GM21447 (cell line): ENCODE measurements at regions not wholly inside any gene's neighbourhood (a gene's known extent, or its start where the extent isn't known, plus 50 kb on each side); places are given as distances from the start of the nearest gene placed in this dataset.
"Not testable (repeated sequence)": the region's sequence is repeated elsewhere in the genome, so short reads cannot be mapped to it uniquely, and the experiment has no call there.

ENCODE experiments used
- ATAC-seq: cut with Tn5 transposase; IDR thresholded peaks from one replicate; pipeline ENCODE4 v1.9.1; 2021; ENCODE audit not compliant: unreplicated experiment

- ATAC-seq = no peak
These were observed 99.1 kb upstream of the PIK3R1 start for GRCh38 chr5:68116408-68116807.

GRCh38 chr5:68115584-68115983 lies 100.0 kb upstream of the PIK3R1 start:
- ATAC-seq = no peak

- no peak for ATAC-seq
These were observed 101.0 kb upstream of the PIK3R1 start for GRCh38 chr5:68114378-68115040.

- ATAC-seq = no peak
These were observed 102.9 kb upstream of the PIK3R1 start for GRCh38 chr5:68112658-68113057.

GRCh38 chr5:68110894-68111293 lies 104.7 kb upstream of the PIK3R1 start:
- no peak for ATAC-seq

DNA sequence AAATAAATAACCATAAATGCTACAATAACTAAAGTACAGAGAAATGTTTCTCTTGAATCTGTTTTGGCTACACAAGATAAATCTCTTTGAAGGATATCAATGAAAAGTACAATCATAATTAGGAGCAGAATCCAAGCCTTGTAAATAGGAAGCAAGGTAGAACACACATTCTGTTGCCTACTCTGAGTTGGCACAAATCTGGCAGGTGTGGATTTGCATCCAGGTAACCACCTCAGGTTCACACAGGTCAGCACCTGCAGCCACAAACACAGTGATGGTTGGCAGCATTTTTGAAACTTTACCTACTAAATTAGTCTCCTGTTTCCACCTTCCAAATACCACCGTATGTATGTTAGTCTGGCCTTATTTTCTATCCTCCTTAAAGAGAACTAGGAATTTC lies 105.3 kb upstream of the PIK3R1 start:
- ATAC-seq = no peak

GRCh38 chr5:68104217-68104616 lies 111.3 kb upstream of the PIK3R1 start:
- not testable (repeated sequence) for ATAC-seq

- not testable (repeated sequence) for ATAC-seq
These were observed 112.3 kb upstream of the PIK3R1 start for GRCh38 chr5:68103297-68103696.

DNA sequence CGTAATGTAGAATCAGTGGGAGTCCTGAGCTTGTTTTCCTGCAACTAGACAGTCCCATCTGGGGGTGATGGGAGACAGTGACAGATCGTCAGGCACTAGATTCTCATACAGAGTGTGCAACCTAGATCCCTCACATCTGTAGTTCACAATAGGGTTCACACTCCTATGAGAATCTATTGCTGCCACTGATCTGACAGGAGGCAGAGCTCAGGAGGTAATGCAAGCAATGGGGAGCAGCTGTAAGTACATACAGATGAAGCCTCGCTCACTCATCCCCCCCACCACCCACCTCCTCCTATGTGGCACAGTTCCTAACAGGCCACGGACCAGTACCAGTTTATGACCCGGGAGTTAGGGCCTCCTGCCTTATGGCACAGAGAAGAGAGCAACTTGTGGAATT lies 116.2 kb upstream of the PIK3R1 start:
- ATAC-seq = no peak

DNA sequence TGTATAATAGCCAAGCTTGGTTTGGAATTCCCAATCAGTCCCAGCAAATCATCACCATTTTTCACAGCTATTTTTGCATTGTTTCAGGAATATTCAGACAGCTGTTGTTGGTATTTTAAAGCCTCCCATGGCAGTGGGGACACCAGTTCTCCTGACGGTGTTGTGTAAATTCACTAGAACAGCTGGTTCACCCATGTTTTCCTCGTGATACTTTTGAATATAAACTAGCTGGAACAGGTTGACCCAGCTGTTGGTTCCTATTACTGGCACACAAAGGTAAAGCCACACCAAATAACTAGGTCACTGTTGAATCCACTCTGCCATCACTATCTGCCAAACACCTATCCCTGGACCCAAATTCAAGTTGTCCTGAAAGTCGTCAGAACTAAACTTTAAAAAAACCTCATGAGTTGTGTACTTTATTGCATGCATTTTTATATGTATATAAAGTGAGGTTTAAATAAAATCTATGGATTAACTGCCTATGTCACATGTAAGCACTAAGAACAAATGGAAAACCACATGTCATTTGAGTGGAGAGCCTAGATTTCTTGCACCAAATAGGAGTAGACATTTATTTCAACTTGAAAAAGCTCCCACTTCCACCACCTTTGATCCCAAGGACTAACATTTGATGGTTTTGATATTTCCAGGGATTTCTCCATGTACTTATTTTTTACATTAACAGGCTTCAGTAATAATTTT lies 121.9 kb upstream of the PIK3R1 start:
- no peak for ATAC-seq

- no peak for ATAC-seq
These were observed 127.3 kb upstream of the PIK3R1 start for GRCh38 chr5:68088302-68088701.

- no peak for ATAC-seq
These were observed 127.7 kb upstream of the PIK3R1 start for GRCh38 chr5:68087866-68088265.

DNA sequence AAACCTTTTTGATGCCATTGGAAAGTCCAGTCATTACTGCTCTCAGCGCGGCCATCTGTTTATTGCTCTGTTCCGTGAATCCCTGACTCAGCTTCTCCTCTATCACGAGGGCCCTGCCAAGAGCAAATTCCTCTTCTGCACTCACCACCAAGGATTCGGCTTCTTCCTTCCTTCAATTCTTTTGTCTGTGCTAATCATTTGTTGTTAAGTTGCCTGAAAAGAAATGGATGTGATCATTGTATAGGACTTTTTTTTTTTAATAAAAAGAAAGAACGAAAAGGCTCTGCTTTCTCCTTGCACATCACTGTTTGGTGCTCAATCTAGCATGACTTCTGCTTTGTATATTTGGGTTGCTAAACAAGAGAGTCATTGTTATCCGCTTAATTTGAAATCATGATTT lies 128.7 kb upstream of the PIK3R1 start:
- no peak for ATAC-seq

- ATAC-seq = no peak
These were observed 129.1 kb upstream of the PIK3R1 start for GRCh38 chr5:68086439-68086838.

- no peak for ATAC-seq
These were observed 131.2 kb upstream of the PIK3R1 start for GRCh38 chr5:68084396-68084795.

- no peak for ATAC-seq
These were observed 135.1 kb upstream of the PIK3R1 start for GRCh38 chr5:68080282-68081050.

- no peak for ATAC-seq
These were observed 138.1 kb upstream of the PIK3R1 start for GRCh38 chr5:68077349-68077894.

DNA sequence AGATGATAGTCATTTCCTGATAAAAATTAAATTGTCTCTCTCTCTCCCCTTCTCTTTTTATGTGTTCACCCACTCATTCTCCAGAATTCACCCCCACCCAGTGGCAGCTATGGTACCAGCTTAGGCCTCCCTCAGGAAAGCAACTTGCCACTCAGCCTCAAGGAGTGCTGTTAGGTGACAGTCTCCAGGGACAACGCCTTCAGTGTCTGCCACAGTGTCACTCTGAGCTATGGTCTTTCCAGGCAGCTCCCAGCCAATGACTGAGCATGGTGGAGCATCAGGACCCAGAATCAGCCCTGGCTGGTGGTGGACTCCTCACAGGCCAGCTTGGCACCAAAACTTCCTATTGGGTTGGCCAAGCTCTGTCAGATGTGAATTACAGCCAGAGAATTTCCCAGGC lies 140.9 kb upstream of the PIK3R1 start:
- ATAC-seq = no peak

DNA sequence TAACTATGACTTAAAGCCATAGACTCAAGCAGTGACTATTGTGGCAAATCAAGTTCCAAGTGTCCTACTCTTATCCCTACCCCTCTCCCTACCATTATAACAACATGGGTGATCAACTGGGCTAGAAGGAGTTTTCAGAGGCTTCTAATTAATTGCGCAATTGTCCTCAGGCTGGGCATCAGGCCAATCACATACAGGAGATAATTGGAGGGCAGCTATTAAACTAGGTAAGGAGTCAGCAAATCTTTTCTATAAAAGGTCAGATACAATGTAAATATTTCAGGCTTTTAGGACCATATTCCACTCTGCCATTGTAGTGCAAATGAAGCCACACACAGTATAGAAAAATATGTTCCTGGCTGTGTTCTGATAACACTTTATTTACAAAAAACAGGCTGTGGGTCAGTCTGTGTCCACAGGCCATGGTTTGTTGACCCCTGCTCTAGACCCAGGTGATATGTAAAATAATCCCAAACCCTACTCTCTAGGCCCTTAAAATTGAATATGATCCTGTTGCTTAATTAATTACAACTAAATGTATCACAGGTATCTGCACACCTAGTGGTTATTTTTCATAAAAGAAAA lies 141.4 kb upstream of the PIK3R1 start:
- ATAC-seq = no peak

GRCh38 chr5:68071736-68072135 lies 143.8 kb upstream of the PIK3R1 start:
- no peak for ATAC-seq

DNA sequence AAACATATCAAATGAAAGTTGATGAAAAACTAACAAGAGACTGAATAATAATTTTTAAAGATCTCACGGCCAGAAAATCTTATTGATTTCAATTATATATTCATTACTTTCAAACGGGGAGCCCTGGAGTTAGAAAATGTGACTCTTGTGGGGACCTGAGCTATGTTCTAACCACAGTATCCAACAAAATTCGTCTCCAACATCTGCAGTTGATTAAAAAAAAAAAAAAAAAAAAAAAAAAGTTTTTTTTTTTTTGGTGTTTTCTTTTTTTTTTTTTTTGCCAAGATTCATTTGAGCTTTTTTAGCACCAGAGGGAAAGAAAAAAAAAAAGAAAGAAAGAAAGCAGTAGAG lies 144.3 kb upstream of the PIK3R1 start:
- no peak for ATAC-seq
